ENCODE measurements at regions not wholly inside any gene's neighbourhood (a gene's known extent, or its start where the extent isn't known, plus 50 kb on each side); places are given as distances from the start of the nearest gene placed in this dataset.

DNA sequence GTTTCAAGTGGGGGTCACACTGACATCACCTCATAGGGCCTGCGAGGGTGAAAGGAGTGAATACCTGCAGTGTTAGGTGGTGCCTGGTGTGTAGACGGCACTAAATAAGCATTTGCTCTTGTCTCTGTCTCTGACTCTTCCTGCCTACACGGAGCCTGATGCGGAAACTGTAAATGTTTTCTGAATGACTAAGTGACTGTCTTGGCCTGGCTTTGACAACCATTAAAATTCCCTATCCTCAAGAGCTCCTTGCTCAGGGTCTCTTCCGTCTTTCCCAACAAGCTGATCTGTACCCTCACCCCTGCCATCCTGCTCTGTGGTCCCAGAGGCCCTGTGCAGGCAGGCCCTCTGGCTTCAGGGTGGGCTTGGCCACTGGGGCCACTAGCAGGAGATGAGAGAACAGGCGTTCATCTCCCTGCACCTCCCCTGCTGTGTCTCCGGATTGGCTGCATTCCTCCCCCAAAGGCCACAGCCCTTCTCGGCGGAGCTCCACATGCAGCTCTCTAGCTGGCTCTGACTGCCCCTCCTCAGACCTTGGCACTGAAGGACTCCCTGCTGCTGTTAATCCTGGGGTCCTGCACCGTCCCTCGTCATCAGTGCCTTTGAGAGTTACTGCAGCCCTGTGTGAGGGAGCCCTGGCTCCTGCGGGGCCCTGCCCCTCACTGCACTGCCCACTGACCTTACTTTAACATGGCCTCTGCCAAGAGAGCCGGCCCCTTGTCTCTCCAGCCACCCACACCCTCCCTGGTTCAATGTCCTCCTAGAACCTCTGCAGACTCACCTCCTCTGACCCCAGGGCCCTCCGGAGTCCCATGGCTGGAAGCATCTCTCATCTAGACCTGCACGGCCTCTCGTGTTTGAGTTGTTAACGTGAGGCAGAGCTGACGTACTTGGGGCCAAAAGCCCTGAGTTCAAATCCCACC lies 211.1 kb downstream of the MATN1 start:
- DNase-seq, result no peak

DNA sequence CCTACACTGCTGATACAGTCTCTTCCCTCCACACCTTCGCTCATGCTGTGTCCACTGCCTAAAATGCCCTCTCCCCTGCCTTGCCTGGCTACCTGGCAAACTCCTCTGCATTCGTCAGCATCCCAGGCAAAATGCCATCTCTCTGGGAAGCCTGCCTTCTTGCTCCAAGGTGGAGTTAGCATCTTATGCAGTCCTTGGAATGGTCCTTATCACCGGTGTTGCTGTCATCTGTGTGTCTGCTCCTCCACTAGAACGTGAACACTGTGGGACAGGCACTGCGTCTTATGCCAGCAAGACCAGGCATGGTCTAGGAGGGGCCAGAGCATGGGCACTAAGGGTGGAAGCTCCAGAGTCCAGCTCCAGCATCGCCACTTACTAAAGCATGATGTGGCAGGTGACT lies 211.8 kb downstream of the MATN1 start:
- no peak for DNase-seq

DNA sequence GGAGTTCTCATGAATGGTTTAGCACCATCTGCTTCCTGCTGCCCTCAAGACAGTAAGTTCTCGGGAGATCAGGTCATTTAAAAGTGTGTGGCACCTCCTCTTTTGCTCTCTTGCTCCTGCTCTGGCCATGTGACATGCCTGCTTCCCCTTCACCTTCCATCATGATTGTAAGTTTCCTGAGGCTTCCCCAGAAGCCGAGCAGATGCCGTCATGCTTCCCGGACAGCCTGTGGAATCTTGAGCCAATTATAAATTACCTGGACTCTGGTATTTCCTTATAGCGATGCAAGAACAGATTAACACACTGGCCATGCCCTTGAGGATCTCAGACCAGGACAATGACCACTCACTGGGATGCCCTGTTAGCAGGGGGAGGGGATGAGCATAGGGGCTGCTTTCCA lies 212.3 kb downstream of the MATN1 start:
- DNase-seq, result no peak

DNA sequence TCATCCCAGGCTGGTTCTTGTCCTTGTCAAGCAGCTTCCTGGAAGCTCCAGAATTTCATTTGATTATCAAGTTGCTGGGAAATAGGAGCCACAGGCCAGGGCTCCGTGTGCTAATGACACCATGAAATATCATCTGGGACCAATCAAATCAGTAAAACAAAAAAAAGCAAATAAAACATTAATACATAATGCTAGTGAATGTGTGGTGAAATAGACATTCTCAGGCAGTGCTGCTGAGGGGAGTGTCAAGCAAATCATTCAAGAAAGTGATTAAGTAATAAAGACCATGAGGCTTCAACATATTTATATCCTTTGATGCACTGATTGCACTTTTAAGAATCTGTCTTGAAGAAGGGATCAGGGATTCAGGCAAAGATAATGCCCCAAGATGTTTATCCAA lies 213.7 kb downstream of the MATN1 start:
- no peak for DNase-seq

DNA sequence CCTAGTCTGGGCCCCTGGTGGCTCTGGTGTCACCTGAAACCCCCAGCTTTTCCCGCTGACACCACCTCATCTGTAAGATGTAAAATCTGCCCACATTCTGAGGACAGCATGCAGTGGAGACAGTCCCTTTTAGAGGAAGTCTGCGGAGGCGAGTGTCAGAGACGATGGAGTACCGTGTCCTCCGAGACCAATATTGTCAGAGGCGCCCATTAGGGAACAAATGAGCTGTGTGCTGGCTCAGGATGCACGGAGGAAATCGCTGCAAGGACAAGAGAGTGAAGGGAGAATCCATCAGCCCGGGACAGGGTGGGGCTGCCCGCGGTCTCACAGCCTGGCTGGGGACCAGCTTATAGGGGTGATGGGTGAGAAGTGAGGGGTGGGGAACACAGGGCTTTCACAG lies 214.8 kb downstream of the MATN1 start:
- no peak for DNase-seq

DNA sequence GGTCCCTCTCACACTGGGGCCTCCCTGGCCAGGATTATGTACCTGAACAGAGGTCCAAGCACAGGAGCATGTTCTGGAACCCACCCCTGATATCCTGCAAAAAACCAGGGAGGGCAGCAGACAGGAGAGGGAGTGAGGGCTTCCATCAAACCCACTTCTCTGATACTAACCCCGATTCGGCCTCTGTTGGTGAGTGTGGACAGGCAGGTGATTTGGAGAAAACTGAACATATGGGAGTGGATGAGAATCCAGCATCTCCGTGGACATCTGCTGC lies 215.3 kb downstream of the MATN1 start:
- DNase-seq, result no peak

DNA sequence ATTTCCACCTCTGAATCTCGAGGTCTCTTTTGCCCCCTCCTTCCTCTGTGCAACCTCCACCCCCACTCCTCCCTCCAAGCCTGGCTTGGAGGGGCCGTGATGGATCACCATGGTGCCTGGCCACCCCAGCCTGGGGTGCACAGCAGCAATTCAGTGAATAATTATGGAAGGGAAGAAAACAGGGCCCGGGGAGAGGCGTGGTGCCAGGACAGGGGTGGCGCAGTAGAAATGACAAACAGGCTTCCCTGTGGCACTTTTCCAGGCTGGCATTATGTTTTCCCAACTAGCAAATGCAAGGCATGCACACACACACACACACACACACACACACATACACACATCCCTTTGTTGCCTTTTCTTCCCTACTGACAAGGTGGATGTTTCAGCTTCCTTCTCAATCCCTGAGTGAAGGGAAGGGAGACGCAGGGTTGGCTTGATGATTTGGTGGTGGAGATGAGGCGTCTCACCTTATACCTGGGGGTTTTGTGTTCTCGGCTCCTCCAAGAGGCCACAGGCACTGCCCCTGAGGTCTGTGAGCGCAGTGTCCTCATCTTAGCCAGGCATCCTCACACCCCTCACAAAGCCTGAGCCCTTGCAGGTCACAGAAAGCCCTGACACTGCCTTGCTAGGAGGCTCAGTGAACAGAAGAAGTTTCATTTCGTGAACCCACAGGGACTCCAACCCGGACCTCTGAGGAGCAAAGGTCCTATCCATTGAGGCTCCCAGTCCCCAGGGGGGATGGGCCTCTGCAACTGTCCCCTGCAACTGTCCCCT lies 215.8 kb downstream of the MATN1 start:
- DNase-seq, result no peak

DNA sequence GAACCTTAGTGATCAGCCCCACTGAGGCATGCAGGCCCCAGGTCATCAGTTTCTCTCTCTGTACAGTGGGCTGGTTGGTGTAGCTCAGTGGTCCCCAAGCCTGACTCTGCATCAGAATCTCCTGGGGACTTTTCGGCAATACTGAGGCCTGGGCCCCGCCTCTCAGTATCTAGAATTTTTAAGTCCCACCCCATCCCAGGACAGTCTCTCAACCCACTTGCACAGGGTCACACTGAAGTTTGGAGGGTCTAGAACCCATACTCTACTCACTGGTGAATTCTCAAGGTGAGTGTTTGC lies 216.4 kb downstream of the MATN1 start:
- DNase-seq, result no peak

DNA sequence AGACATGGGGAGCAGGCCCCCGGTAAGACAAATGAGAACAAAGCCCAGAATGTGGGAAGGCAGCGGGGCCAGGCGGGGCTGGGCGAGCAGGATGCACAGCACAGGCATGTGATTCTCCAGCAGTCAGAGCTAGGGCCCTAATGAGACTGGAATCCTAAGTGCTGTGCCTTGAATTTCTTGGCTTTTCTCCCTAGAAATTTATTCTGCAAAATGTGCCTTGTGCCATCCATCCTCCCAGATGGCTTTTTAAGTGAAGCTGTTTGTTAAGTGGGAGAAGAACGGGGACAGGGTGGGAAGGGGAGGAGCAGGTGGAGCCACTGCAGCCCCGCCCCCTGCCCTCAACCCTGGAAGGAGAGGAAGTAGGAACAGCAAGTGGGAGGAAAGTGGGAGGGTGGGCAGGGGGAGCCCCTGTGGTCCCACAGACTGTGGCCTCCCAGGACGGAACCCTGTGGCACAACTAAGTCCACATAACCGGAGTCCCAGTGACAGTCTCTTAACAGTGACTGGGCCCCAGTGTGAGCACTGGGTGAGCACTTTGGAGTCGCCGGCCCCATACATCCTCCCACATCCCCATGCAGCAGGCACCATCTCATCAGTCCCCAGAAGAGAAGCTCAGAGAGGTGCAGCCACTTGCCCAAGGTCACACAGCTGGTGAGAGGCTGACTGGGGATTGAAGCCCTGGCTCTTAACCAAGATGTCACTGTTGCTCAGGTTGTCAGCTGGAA lies 216.9 kb downstream of the MATN1 start:
- no peak for DNase-seq

DNA sequence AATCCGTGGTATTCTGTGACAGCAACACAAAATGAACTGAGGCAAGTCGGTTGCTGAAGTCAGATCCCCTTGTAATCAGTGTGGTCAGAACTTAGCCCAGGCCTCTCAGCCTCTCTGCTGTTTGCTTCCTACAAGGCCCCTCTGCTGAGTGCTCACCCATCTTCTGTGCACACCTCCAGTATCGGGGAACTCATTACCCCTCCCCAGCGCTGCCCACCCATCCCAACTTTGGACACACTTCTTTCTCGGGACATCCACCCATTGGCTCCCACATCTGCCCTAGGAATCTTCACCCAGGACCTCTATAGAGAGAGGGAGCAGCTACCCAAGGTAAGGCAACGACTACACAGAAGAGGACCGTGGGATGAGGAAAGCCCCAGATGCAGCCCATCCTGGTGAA lies 217.5 kb downstream of the MATN1 start:
- no peak for DNase-seq

DNA sequence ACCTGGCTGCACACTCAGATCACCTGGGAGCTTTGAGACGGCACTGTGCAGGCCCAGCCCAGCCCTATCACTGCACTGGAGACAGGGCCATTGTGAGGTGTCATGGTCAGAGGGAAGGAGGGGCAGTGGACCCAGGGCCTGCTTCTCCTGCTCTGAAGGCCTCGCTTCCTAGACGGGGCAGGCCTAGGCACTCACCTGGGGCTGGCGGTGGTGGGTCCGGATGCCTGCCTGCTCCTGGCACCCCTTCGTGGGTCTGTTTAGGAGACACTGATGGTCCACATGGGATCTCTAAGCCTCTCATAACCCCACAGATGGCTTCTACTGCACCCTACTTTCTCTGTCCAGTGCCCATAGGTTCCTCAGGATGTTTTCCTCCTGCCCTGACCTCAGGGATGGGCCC lies 230.9 kb downstream of the MATN1 start:
- no peak for DNase-seq

DNA sequence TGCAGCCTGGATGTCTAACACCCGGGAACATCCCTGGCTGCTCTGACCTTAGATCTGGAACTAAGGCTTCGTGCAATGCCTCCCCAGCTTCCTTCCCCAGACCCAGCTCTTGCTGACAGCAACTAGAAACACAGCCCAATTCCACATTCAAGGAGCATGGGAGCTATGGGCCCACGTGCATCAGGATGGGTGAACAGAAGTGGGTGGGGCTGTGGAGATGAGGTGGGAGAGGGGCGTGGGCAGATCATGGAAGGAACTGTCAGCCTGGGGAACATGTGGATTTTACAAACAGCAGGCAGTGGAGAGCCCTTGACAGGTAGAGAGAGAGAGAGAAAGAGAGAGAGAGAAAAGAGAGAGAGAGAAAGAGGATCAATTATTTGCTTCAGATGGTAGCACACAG lies 231.6 kb downstream of the MATN1 start:
- no peak for DNase-seq

DNA sequence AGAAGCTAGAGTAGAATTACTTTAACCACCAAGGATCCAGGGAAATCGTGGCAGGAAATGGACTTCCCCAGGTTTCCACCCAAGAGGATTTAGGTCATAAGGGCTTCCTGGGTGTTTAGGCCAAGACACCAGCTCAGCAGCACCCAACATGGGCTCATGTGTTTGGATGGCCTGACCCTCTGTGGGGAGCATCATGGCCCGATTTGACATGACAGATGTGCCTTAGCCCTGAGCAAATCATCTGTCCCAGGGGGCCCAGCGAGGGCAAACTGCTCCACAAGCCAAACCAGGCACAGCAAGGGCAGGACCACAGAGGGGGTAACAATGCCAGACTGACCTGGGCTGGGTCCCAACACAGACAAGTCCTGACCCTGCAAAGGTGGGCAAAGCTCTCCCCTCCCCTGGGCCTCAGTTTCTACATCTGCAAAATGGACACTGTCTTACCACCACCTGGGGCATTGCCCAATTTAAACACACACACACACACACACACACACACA lies 232.8 kb downstream of the MATN1 start:
- no peak for DNase-seq

DNA sequence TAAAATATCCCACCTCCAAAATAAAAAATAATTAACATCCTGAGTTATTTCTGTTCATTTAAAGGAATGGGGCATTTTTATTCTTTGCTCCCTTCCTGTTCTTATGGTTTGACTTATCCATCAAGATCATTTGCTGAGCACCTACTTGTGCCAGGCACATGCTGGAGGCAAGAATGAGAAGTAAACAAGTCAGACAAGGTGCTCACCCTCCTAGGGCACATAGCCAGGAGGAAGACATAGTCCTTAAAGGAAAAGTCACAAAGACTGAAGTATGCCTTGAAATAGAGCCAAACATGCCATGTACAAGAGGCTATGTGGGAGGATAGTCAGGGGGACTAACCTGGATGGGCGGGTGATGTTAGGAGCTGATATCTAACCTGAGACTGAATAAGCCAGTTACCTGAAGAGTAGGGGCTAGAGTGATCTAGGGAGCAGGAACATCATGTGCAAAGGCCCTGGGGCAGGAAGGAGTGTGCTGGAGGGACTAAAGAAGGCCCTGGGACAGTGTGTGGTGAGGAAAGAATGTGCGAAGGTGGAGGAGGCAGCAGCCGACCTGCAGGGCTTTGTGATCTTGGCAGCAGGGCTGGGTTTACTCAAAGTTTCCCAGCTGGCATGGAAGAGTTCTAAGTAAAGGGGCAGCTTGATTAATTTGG lies 233.5 kb downstream of the MATN1 start:
- DNase-seq, result no peak

DNA sequence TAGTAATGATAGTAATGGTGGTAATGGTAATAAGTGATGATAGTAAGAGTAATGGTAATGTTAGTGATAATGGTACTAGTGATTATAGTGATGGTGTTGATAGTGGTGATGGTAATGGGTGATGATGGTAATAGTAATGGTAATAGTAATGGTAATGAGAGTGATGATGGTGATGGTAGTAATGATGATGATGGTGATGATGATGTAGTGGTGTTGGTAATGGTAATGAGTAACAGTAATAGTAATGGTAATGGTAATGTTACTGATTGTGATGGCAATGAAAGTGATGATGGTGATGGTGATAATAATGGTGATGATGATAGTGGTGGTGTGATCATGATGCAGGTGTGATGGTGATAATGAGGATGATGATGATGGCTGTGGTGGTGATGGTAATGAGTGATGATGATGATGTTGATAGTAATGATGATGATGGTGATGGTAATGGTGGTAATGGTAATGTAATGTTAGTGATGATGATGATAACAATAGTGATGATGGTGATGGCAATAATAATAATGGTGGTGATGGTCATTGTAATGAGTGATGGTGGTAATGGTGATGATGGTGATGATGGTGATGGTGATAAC lies 235.0 kb downstream of the MATN1 start:
- no peak for DNase-seq

DNA sequence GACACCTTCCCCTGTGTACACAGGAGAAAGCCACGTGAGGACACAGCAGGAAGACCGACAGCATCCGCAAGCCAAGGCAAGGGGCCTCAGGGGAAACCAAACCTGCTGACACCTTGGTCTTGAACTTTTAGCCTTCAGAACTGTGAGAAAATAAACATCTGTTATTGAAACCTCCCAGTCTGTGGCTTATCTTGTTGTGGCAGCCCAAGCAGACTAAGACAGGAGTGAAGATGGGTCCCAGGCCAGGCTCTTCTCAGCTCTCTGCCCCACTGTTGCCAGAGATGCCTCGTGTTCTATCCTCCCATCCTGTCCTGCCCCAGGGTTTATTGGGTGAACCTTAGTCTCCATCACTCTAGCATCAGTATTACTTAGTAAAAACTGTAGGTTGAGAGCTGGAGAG lies 236.3 kb downstream of the MATN1 start:
- DNase-seq, result no peak

DNA sequence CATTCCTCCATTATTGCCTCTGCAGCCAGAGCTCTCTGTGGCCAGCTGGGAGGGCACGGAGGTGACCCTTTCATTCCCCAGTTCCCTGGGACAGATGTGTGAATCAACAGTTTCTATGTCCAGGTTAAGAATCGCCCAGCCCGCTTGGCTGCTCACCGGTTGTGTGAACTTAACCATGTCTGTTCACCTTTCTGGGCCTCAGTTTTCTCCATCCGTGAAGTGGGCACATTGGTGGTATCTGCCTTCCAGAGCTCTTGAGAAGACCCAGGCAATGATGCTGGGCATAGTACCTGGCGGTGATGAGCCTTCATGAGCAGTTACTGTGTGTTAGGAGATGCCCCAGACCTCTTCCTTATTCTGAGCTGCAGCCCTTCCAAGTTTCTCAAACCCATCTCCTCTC lies 238.3 kb downstream of the MATN1 start:
- DNase-seq, result no peak

DNA sequence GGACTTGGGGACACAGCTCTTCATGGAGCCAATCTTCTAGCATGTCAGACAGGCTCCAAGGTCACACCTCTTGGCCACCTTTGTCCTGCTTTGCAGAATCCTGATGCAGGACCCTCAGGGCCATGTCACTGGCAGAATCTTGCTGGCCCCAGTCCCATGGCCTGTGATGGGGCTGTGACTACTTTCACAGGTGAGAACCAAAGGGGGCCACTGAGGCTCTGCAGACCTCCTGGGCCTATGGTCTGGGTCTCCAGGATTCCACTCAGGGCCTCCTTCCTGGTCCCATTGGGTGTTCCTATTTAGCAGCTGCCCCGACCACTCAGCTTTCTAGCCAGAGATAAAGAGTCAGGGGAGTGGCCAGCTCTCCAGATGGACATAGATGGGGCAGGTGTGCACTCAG lies 238.7 kb downstream of the MATN1 start:
- no peak for DNase-seq

DNA sequence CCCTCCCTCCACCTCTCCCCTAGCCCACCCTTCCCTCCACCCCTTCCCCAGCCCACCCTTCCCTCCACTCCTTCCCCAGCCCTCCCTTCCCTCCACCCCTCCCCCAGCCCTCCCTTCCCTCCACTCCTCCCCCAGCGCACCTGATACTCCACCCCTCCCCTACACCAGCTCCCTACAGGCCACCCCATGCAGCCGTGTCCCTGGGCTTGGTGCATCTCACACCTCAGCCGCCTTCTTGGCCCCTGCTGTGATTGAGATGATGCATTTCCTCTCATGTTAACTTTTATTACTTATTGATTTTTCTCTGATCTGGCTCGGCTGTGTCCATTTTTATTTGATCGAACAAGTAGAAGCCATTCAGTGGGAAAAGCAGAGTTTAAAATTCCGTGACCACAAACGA lies 243.8 kb downstream of the MATN1 start:
- DNase-seq, result no peak

DNA sequence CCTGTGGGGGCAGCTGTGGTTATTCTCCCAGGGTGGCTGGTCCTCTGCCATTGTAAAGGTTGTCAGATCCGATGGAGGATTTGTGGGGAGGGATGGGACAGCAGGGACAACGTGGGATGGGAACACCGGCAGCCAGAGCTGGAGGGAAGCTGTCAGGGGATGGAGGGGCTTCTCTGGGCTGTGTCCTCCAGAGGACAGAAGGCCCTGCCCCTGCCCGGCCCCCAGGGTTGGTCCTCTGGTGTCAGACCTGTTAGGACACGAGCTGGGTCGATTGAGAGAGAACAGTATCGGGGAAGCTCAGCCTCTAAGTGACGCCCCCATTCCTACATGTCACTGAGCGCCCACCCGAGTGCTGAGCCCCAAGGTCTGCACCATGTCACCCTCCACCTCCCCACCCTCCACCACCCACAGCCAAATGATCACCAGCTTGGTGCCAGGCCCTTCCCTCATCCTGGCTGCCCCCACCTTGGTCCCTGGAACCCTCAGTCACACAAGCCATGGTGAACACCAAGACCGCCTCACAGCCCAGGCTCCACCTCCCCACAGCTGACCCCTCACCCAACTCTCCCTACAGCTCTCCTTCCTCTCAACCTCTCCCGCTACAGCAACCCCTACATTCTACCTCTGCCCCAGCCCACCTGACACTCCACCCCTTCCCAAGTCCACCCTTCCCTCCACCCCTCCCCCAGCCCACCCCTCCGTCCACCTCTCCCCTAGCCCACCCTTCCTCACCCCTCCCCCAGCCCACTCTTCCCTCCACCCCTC lies 244.4 kb downstream of the MATN1 start:
- DNase-seq, result no peak

DNA sequence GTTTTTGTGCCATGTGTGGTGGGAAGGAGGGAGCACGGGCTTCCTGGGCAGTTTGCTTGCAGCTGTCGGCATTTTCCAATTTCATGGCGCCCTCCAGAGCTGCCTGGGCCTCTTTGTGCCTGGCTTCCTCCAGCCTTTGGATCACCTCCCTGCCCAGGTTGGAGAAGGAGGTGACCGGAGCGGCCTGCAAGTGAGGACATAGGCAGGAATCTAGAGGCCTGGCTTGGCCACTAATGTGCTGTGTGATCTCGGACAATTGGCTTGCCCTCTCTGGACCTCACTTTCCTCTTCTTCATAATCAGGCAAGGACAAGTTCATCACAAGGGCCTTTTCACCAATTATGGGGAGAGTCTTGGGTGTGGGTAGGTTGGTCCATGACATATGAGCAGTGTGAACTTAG lies 245.1 kb downstream of the MATN1 start:
- no peak for DNase-seq

DNA sequence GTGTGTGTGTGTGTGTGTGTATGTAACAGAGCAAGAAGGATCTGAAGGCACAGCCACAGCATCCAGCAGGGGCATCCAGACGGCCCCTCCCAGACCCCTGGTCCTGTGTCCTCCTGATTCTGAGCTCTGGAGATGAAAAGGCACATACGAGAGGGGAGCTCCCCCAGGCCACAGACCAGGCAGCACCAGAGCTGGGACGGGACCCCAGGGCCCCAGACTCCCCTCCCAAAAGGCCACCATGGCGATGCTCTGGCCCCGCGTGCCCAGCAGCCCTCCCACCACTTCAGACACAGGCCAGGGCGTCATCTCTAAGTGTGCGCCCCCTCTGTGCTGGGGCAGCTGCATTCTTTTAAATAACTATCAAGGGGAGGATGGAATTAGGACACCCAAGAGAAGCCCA lies 245.8 kb downstream of the MATN1 start:
- DNase-seq, result no peak
